SK-N-MC (cell line): ENCODE measurements at regions not wholly inside any gene's neighbourhood (a gene's known extent, or its start where the extent isn't known, plus 50 kb on each side); places are given as distances from the start of the nearest gene placed in this dataset.

Experiments
- EZH2 ChIP-seq: fragments of 200-600 bp; sonication (generic); IDR thresholded peaks from one replicate; pipeline ENCODE4 v1.6.1; 2017; ENCODE audit warnings: antibody characterized with exemption
- FOXP2 ChIP-seq: optimal IDR thresholded peaks from 2 replicates; pipeline ENCODE3; 2011; ENCODE audit warnings: mild to moderate bottlenecking, moderate library complexity; ENCODE audit not compliant: insufficient read depth; ENCODE audit errors: extremely low read length, control extremely low read depth
- POLR2AphosphoS5 ChIP-seq: IDR thresholded peaks from 2 replicates; pipeline ENCODE4 v1.6.1; 2012; ENCODE audit warnings: mild to moderate bottlenecking, low read depth, low read length, borderline replicate concordance

DNA sequence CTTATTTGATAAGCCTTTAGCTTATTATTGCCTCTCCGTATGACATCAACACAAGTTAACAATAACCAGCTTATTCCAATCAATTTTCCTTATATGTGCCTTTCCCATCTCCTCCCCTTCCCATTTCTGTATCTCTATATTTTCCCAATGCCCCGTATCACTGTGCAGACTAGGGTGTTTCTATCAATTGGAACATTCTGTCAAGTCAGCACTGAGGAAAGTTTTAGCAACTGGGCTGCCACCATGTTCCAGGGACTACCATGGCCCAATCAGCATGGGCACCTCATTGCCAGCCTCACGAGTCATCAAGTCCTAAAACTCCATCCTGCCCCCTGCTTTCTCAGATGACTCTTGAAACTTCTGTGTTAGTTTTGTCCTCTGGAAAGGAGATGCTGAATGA lies 973.1 kb upstream of the CNTN5 start:
- TF ChIP-seq EZH2 (no peak), POLR2AphosphoS5 (no peak), FOXP2 (no peak)
